ENCODE measurements at regions not wholly inside any gene's neighbourhood (a gene's known extent, or its start where the extent isn't known, plus 50 kb on each side); places are given as distances from the start of the nearest gene placed in this dataset.

DNA sequence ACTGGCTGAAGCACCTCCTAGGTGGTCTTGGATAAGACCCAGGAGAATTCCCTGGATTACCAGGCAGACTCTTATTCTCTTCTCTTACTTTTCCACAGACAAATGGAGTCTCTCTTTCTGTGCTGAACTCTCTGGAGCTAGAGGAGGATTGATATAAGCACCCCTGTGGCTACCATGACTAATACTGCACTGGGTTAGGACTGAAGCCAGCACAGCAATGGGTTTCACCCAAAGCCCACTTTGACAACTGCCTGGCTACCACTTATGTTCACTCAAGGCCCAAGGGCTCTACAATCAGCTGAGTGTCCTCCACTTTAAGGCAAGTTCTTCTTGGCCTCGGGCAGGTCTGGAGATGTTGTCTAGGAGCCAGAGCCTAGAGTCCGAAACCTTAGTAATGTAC is 225.5 kb downstream of the DIPK2A start:
- in situ Hi-C loops (cut with HindIII; ENCODE audit: low pct_ligation_motif_present, low sequenced_read_pairs): no loop called here
- TF ChIP-seq, protein P1, sequence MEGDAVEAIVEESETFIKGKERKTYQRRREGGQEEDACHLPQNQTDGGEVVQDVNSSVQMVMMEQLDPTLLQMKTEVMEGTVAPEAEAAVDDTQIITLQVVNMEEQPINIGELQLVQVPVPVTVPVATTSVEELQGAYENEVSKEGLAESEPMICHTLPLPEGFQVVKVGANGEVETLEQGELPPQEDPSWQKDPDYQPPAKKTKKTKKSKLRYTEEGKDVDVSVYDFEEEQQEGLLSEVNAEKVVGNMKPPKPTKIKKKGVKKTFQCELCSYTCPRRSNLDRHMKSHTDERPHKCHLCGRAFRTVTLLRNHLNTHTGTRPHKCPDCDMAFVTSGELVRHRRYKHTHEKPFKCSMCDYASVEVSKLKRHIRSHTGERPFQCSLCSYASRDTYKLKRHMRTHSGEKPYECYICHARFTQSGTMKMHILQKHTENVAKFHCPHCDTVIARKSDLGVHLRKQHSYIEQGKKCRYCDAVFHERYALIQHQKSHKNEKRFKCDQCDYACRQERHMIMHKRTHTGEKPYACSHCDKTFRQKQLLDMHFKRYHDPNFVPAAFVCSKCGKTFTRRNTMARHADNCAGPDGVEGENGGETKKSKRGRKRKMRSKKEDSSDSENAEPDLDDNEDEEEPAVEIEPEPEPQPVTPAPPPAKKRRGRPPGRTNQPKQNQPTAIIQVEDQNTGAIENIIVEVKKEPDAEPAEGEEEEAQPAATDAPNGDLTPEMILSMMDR (IDR thresholded peaks at IDR 0.05; ENCODE audit: low read depth, low read length, missing control alignments): no peak
- Histone ChIP-seq H3K27ac (no peak overlapping the region), H3K36me3 (replicated peaks) (no peaks in the 10 kb centered on the region), H3K27me3 (replicated peaks) (no peaks in the 10 kb centered on the region), H3K4me3 (ENCODE audit: low read depth, low read length) (no peak overlapping the region)
- DNase-seq: no peak

DNA sequence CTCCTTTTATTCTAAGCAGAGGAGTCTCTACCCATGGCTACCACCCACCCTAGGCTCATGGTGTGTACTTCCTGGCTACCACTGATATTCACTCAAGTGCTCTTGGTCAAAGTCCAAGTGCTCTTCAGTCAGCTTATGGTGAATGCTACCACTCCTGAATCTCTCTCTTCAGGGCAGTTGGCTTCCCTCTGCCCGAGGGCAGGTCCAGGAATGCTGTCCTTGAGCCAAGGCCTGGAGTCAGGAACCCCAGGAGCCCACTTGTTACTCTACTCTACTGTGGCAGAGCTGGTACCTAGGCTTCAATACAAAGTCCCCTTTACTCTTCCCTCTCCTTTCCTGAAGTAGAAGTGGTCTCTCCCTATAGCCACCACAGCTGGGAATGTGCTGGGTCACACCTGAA is 226.0 kb downstream of the DIPK2A start:
- Histone ChIP-seq H3K4me3 (ENCODE audit: low read depth, low read length) (no peak overlapping the region), H3K27me3 (replicated peaks) (no peaks in the 10 kb centered on the region), H3K36me3 (replicated peaks) (no peaks in the 10 kb centered on the region), H3K27ac (no peak overlapping the region)
- TF ChIP-seq, protein P1 (IDR thresholded peaks at IDR 0.05; ENCODE audit: low read depth, low read length, missing control alignments): no peak
- in situ Hi-C loops (cut with HindIII; ENCODE audit: low pct_ligation_motif_present, low sequenced_read_pairs): no loop called here
- no peak for DNase-seq

DNA sequence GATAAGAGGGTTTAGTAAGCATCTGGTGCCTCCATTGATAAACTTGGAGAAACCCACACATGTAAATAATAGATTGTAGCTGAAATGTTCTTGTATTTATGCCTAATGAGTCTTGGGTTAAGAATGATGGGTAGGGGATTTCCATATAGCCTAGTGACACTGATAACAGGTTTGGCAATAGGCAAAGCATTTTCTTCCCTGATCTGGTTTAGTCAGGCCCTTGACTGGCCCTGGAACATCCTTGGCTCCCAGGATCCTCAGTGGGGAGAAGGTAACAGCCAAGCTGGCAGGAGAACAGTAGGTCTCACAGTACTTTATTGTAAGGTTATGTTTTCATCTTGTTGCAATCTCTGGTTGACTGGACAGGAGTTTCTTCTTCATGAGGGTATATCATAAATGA is 228.4 kb downstream of the DIPK2A start:
- TF ChIP-seq, protein P1 (IDR thresholded peaks at IDR 0.05; ENCODE audit: low read depth, low read length, missing control alignments): no peak
- H3K36me3 ChIP-seq (replicated peaks): no peaks in the 10 kb centered on the region
- no peak for DNase-seq
- no peak overlapping the region for H3K4me3 ChIP-seq (ENCODE audit: low read depth, low read length)
- H3K27me3 ChIP-seq (replicated peaks): no peaks in the 10 kb centered on the region
- H3K27ac ChIP-seq: no peak overlapping the region
- in situ Hi-C loops (cut with HindIII; ENCODE audit: low pct_ligation_motif_present, low sequenced_read_pairs): no loop called here

DNA sequence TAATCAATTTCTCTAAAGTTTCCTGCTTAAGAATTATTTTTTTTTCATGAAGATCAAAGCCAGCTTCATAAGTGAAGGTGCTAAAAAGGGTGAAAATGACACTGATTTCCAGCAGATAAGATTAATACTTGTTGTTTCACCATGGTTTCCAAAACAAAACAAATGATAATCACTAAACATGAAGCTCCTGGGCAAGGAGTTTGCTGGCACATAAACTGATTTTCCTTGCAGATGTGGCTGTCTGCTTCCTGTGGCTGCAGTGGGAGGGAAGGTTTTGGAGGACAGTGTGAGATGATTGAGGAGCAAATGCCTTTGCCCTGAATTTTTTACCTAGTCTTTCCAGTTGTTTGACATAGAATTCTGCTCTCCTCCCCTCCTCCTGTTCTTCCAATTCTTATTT is 228.8 kb downstream of the DIPK2A start:
- no peak overlapping the region for H3K4me3 ChIP-seq (ENCODE audit: low read depth, low read length)
- no peak overlapping the region for H3K27ac ChIP-seq
- no peaks in the 10 kb centered on the region for H3K36me3 ChIP-seq (replicated peaks)
- in situ Hi-C loops (cut with HindIII; ENCODE audit: low pct_ligation_motif_present, low sequenced_read_pairs): no loop called here
- no peak for DNase-seq
- TF ChIP-seq, protein P1 (IDR thresholded peaks at IDR 0.05; ENCODE audit: low read depth, low read length, missing control alignments): no peak
- no peaks in the 10 kb centered on the region for H3K27me3 ChIP-seq (replicated peaks)

DNA sequence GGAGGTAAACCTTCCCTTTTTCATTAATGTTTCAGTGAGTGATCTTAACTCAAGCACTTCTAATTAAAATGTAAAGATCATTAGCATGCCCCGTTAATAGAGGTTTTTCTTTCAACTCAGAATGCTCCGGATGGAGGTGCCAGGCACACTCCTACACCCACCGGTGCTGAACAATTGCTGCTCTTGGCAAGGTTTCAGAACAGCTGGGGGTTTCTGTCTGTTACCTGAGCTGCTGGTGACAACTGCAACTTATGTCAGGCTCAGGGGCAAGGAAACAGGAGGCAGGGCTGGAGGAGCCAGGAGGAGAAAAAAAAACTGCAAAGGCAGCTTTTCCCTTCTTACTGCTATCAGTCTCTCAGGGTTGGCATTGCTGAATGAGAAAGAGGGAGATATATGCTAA is 250.1 kb downstream of the DIPK2A start:
- in situ Hi-C loops (cut with HindIII; ENCODE audit: low pct_ligation_motif_present, low sequenced_read_pairs): no loop called here
- Histone ChIP-seq H3K4me3 (ENCODE audit: low read depth, low read length) (no peak overlapping the region), H3K36me3 (replicated peaks) (no peaks in the 10 kb centered on the region), H3K27me3 (replicated peaks) (no peaks in the 10 kb centered on the region), H3K27ac (no peak overlapping the region)
- no peak for DNase-seq
- TF ChIP-seq, protein P1 (IDR thresholded peaks at IDR 0.05; ENCODE audit: low read depth, low read length, missing control alignments): no peak

DNA sequence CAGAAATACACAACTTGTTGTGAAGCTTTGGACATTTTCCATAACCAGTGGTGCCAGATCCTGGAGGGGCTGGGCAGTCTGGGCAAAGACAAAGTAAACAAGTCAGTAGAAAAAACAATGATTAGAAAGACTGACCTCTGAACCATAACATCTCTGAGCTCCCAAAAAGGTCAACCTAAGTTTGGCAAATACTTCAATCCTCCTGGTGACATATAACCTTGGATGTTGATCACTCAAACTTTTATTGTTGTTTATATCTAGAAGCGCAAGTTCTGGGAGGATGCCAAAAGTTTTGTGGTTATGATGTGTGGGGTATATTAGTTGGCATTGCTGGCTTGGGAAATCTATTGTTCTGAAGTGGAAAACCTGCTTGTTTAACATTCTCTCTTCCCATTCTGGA is 257.7 kb downstream of the DIPK2A start:
- Histone ChIP-seq H3K27me3 (replicated peaks) (no peaks in the 10 kb centered on the region), H3K27ac (no peak overlapping the region), H3K36me3 (replicated peaks) (no peaks in the 10 kb centered on the region), H3K4me3 (ENCODE audit: low read depth, low read length) (no peak overlapping the region)
- TF ChIP-seq, protein P1 (IDR thresholded peaks at IDR 0.05; ENCODE audit: low read depth, low read length, missing control alignments): no peak
- no peak for DNase-seq
- in situ Hi-C loops (cut with HindIII; ENCODE audit: low pct_ligation_motif_present, low sequenced_read_pairs): no loop called here
